ENCODE measurements at regions not wholly inside any gene's neighbourhood (a gene's known extent, or its start where the extent isn't known, plus 50 kb on each side); places are given as distances from the start of the nearest gene placed in this dataset.

DNA sequence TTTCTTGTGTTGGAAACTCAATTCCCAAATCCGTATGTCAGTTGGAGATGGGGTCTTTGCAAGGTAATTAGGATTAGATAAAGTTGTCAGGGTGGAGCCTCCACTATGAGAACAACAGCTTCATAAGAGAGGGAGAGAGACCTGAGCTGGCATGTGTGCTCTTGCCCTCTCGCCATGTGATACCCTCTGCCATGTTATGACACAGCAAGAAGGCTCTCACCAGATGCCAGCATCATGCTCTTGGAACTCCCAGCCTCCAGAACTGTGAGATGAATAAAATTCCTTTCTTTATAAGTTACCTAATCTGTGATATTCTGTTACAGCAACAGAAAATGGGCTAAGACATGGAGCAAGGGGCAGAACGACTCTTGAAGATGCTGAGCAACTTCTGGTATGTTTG is 201.9 kb upstream of the BOD1L1 start:
- no peak overlapping the region for H3K4me3 ChIP-seq
- H3K4me2 ChIP-seq = no peak overlapping the region
- no peaks in the 10 kb centered on the region for H3K4me1 ChIP-seq
- no peaks in the 10 kb centered on the region for H3K9me3 ChIP-seq (ENCODE audit: low read depth)
- DNase-seq (ENCODE audit: low spot score) = no peak
- no peaks in the 10 kb centered on the region for H4K20me1 ChIP-seq (ENCODE audit: low read depth)
- H3K4me3 Mint-ChIP-seq = no peak overlapping the region
- H3K79me2 ChIP-seq (ENCODE audit: low read depth) = no peaks in the 10 kb centered on the region
- no peaks in the 10 kb centered on the region for H3K36me3 ChIP-seq
- H2AFZ ChIP-seq (replicated peaks) = no peak overlapping the region
- no peaks in the 10 kb centered on the region for H3K4me1 Mint-ChIP-seq
- H3K27ac ChIP-seq = no peak overlapping the region
- TF ChIP-seq EZH2phosphoT487 (IDR thresholded peaks at IDR 0.05) = no peak
- TF ChIP-seq EZH2 (IDR thresholded peaks at IDR 0.05) = no peak
- TF ChIP-seq, protein P1, sequence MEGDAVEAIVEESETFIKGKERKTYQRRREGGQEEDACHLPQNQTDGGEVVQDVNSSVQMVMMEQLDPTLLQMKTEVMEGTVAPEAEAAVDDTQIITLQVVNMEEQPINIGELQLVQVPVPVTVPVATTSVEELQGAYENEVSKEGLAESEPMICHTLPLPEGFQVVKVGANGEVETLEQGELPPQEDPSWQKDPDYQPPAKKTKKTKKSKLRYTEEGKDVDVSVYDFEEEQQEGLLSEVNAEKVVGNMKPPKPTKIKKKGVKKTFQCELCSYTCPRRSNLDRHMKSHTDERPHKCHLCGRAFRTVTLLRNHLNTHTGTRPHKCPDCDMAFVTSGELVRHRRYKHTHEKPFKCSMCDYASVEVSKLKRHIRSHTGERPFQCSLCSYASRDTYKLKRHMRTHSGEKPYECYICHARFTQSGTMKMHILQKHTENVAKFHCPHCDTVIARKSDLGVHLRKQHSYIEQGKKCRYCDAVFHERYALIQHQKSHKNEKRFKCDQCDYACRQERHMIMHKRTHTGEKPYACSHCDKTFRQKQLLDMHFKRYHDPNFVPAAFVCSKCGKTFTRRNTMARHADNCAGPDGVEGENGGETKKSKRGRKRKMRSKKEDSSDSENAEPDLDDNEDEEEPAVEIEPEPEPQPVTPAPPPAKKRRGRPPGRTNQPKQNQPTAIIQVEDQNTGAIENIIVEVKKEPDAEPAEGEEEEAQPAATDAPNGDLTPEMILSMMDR (IDR thresholded peaks at IDR 0.05) = no peak
- no peaks in the 10 kb centered on the region for H3K36me3 Mint-ChIP-seq
- no peak overlapping the region for H3K27ac Mint-ChIP-seq
- H3K9me3 Mint-ChIP-seq = peaks cover 10% of the 10 kb centered on the region
- peaks cover 2% of the 10 kb centered on the region for H3K27me3 Mint-ChIP-seq (ENCODE audit: insufficient read depth, low read depth)
- no peaks in the 10 kb centered on the region for H3F3A ChIP-seq (ENCODE audit: low read depth)
- H3K27me3 ChIP-seq = no peaks in the 10 kb centered on the region
- no peak overlapping the region for H3K9ac ChIP-seq

DNA sequence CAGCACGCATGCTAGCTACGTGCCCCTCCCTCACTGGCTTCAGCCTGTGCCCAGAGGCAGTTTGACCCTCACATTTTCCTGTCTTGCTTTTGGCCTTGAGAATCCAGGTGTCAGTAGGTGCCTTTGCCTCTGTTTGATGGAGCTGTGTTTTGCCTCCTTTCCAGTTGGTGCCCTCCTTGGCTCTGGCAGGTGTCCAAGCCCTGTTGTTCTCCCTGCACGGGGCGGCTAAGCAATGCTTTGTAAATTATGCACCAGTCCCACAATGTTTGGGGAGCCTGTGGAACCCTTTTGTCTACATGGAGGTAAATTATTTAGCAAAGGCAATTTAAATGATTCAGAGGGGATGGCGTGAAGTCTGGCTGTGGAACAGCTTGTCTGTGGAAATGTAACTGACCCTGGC is 202.9 kb upstream of the BOD1L1 start:
- Histone ChIP-seq H3K36me3 (no peaks in the 10 kb centered on the region), H3K79me2 (ENCODE audit: low read depth) (no peaks in the 10 kb centered on the region), H2AFZ (replicated peaks) (no peak overlapping the region), H3K4me3 (no peak overlapping the region), H3K9ac (no peak overlapping the region), H3K9me3 (ENCODE audit: low read depth) (no peaks in the 10 kb centered on the region), H4K20me1 (ENCODE audit: low read depth) (no peaks in the 10 kb centered on the region), H3K4me2 (no peak overlapping the region), H3F3A (ENCODE audit: low read depth) (no peaks in the 10 kb centered on the region), H3K27ac (no peak overlapping the region), H3K27me3 (no peaks in the 10 kb centered on the region), H3K4me1 (no peaks in the 10 kb centered on the region)
- H3K9me3 Mint-ChIP-seq = peaks cover 5% of the 10 kb centered on the region
- TF ChIP-seq EZH2 (IDR thresholded peaks at IDR 0.05) = no peak
- TF ChIP-seq EZH2phosphoT487 (IDR thresholded peaks at IDR 0.05) = no peak
- TF ChIP-seq, protein P1 (IDR thresholded peaks at IDR 0.05) = no peak
- no peak overlapping the region for H3K4me3 Mint-ChIP-seq
- DNase-seq (ENCODE audit: low spot score) = no peak
- peaks cover 2% of the 10 kb centered on the region for H3K27me3 Mint-ChIP-seq (ENCODE audit: insufficient read depth, low read depth)
- H3K4me1 Mint-ChIP-seq = no peaks in the 10 kb centered on the region
- no peaks in the 10 kb centered on the region for H3K36me3 Mint-ChIP-seq
- H3K27ac Mint-ChIP-seq = no peak overlapping the region

DNA sequence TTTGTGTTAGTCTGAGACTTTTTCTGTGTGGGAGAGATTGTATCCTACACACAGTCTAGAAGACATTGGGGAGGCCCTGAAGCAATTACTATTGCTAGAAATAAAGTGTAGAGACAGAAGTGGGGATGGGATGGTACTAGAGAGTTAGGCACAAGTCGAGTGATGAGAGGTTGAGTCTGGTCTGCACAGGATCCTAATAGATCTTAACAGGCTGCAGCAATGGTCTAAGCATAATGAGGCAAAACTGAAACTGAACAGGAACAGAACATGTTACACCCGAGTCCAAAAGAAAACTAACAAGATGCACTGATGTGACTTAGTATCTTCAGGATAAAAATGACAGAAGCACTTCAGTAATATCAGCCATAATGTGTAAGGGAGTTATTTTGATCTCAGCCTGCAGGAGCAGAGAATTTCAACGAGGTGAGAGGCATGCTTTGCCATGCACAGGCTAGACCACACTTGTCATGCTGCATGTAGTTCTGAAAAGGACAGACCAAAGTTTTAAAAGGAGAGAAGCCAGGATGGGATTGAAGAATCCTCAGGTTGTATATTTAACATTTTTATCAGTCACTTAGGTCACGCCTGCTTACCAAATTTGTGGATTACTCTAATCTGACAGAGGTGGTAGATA is 205.8 kb upstream of the BOD1L1 start:
- H3K79me2 ChIP-seq (ENCODE audit: low read depth) = no peaks in the 10 kb centered on the region
- Mint-ChIP-seq H3K4me3 (no peak overlapping the region), H3K27me3 (ENCODE audit: insufficient read depth, low read depth) (peaks cover 3% of the 10 kb centered on the region), H3K27ac (no peak overlapping the region), H3K36me3 (no peaks in the 10 kb centered on the region), H3K9me3 (no peaks in the 10 kb centered on the region), H3K4me1 (no peaks in the 10 kb centered on the region)
- H3F3A ChIP-seq (ENCODE audit: low read depth) = no peaks in the 10 kb centered on the region
- no peak overlapping the region for H3K4me2 ChIP-seq
- no peak for DNase-seq (ENCODE audit: low spot score)
- H4K20me1 ChIP-seq (ENCODE audit: low read depth) = no peaks in the 10 kb centered on the region
- H3K9ac ChIP-seq = no peak overlapping the region
- no peaks in the 10 kb centered on the region for H3K36me3 ChIP-seq
- no peaks in the 10 kb centered on the region for H3K4me1 ChIP-seq
- H3K4me3 ChIP-seq = no peak overlapping the region
- no peak overlapping the region for H3K27ac ChIP-seq
- no peak overlapping the region for H2AFZ ChIP-seq (replicated peaks)
- TF ChIP-seq EZH2 (IDR thresholded peaks at IDR 0.05) = no peak
- TF ChIP-seq, protein P1 (IDR thresholded peaks at IDR 0.05) = no peak
- TF ChIP-seq EZH2phosphoT487 (IDR thresholded peaks at IDR 0.05) = no peak
- no peaks in the 10 kb centered on the region for H3K27me3 ChIP-seq
- H3K9me3 ChIP-seq (ENCODE audit: low read depth) = no peaks in the 10 kb centered on the region
